Fibroblast of skin of left quadriceps (primary cell): ENCODE measurements at regions not wholly inside any gene's neighbourhood (a gene's known extent, or its start where the extent isn't known, plus 50 kb on each side); places are given as distances from the start of the nearest gene placed in this dataset.

Experiments
- DNase-seq, 2 experiments: peaks; one replicate each; pipeline ENCODE4 v3.0.0-alpha.2; 2013; ENCODE audit warnings: low read depth in 2 of 2

- no peak for DNase-seq
These were observed 197.1 kb upstream of the IGF1R start for GRCh38 chr15:98451236-98451635.

DNA sequence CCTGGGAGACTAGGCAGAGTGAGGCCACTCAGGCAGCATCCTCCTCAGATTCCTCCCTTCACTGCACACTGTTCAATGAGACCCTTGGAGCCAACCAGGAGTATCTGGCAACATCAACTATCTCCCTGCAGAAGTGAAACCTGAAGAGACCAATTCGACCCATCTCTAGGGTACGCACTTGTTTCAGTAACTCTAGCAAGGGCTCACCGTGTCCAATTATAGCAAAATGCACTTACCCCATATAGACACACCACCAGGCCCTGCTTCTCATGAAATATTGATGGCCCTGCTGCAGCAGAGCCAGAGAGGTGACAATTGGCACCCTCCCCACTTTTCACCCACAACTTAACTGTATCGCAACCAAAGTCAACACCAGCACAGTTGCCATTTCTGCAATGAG, 196.1 kb upstream of the IGF1R start:
- DNase-seq: no peak

DNA sequence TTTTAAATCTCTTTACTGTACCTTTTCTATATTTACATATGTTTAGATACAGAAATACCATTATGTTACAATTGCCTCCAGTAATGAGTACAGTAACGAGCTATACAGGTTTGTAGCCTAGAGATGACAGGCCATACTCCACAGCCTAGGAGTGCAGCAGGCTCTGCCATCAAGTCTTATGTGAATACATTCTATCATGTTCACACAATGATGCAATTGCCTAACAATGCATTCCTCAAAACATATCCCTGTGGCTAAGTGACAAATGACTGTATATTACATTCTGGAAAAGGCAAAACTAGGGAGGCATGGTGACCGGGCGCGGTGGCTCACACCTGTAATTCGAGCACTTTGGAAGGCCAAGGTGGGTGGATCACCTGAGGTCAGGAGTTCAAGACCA, 192.4 kb upstream of the IGF1R start:
- no peak for DNase-seq

DNA sequence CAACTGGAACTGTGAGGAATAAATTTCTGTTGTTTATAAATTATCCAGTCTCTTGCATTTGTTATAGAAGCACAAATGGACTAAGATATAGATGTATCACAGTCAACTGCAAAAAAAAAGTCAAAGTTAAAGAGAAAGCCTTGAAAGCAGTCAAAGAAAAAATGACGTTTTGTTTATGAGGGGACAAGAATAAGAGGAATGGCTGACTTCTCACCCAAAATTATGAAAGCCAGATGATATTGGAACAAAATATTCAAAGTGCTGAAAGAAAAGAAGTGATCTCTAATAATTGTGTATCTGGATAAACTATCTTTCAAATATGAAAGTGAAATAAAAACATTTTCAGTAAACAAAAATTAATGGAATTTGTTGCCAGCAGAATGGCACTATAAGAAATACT, 171.8 kb upstream of the IGF1R start:
- no peak for DNase-seq

- no peak for DNase-seq
These were observed 167.5 kb upstream of the IGF1R start for GRCh38 chr15:98480844-98481243.

DNA sequence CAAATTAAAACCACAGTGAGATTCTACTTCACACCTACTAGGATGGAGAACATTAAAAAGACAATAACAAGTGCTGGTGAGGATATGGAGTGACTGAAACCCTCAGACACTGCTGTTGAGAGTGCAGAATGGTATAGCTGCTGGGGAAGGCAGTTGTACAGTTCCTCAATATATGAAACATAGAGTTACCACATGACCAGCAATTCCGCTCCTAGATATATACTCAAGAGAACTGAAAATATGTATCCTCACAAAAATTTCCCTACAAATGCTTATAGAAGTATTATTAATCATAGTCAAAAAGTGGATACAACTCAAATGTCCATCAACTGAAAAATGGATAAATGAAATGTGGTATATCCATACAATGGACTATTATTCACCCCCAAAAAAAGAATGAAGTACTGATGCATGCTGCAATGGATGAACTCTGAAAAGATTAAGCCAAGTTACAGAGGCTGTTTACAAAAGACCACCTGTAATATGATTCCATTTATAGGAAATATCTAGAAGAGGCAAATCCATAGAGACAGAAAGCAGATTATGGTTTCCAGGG, 164.7 kb upstream of the IGF1R start:
- DNase-seq: no peak

GRCh38 chr15:98484914-98485313, 163.4 kb upstream of the IGF1R start:
- DNase-seq: no peak

- no peak for DNase-seq
These were observed 162.9 kb upstream of the IGF1R start for GRCh38 chr15:98485451-98485850.

GRCh38 chr15:98493966-98494511, 154.3 kb upstream of the IGF1R start:
- DNase-seq: no peak

- no peak for DNase-seq
These were observed 147.1 kb upstream of the IGF1R start for GRCh38 chr15:98501192-98501591.

DNA sequence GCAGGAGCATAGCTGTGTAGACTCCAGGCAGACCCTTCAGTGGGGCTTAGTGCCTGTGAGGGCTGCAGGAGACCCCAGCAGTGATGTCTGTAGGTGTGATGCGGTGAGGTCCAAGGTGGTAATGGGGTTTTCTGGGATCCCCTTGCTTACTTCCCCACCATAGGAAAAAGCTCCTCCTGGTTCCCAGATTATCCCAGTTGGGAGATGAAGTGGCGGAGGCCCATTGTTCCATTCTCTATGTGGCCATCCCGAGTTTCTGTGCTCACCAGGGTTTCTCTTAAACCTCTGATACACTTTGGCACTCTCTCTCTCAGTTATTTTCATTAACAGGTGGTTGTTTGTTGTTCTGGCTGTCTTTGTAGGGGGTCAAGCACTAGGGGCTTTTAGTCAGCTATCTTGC, 146.7 kb upstream of the IGF1R start:
- no peak for DNase-seq

DNA sequence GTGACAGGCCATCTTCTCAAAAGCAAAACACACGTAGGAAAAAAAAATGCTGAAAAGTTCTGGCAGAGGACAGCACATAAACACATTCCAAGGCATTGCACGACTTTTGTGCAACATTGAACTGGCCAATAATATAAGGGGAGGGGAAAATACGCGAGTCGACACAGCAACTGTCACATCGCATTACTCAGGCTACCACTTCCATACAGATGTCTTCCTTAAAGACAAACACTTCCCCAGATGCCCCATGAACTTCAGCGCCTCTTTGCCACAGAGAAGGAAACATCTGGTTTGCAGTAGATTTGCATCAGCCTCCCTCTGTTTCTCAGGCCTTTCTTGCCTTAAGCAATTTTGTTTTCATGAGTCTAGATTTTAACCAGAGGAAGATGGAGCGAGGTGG, 144.4 kb upstream of the IGF1R start:
- DNase-seq: peak; percentile 69 to 72

DNA sequence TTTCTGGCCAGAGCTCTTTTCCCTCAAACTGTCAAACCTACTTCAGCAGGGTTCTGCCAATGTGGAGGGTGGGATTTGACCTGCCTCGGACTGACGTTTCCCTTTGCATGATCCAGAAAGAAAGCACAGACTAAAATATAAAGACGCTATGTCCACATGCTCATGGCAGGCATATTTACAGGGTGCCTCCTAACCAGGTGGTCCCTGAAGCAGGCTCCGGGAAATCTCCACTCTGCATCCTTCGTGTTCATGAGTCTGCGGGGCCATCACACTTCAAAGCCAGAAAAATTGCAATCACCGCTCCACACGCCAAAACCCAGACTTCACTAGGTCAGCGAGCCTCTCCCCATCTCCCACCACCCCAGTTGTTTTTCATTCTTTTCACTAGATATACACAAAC, 143.3 kb upstream of the IGF1R start:
- DNase-seq: no peak

DNA sequence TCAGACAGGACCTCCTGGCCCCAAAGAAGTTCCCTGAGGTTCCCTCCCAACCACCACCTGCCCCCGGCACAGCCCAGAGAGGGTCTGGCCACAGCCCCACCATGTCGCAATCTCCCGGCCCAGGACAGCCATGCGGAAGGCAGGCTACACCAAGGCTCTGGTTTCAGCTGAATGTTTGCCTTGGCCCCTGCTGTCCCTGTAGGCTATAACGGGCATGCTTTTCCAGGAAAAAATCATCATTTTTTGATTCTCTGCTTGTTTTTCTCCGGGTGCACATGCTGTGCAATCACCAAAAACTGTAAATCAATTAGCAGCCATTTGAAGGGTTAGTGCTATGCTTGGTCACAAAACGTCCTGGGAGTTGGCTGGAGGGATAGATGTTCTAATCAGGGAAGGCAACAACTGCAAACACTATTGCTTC, 142.7 kb upstream of the IGF1R start:
- DNase-seq: no peak

GRCh38 chr15:98506172-98506571, 142.2 kb upstream of the IGF1R start:
- no peak for DNase-seq

- DNase-seq: no peak
These were observed 141.6 kb upstream of the IGF1R start for GRCh38 chr15:98506711-98507110.

- DNase-seq: no peak
These were observed 134.8 kb upstream of the IGF1R start for GRCh38 chr15:98513428-98513986.

GRCh38 chr15:98514034-98514622, 134.2 kb upstream of the IGF1R start:
- no peak for DNase-seq

DNA sequence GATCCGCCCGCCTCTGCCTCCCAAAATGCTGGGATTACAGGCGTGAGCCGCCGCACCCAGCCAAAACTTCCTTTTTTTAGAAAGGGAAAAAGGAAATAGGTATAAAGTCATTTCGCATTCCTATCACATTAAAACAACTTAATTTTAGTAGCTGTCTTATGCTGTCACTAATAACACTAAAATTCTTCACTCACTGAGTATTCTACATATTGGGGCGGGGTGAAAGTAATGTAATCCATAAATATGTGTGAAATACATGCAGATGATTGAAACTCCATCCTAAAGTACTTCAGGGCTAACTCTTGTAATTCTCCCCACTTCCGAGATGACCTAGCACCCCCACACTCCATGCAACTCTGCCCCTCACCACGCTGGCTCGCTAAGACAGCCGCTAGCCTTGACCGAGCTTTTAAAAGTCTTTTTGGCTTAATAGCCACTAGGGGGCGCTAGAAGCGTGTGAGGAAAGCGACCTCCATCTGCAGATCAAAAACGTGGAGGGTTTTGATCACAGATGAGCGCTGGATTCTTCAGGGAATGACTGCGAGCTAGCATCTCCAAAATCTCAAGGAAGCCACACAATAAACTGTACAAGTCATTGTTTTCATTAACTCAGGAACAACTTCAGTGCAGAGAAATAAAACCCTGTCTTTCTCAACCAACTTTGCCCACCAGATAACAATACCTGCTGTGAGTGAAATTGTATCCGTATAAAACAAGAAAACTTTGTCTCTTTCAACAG, 129.3 kb upstream of the IGF1R start:
- peak; percentile 55 to 61 for DNase-seq

- DNase-seq: no peak
These were observed 128.4 kb upstream of the IGF1R start for GRCh38 chr15:98519767-98520550.

DNA sequence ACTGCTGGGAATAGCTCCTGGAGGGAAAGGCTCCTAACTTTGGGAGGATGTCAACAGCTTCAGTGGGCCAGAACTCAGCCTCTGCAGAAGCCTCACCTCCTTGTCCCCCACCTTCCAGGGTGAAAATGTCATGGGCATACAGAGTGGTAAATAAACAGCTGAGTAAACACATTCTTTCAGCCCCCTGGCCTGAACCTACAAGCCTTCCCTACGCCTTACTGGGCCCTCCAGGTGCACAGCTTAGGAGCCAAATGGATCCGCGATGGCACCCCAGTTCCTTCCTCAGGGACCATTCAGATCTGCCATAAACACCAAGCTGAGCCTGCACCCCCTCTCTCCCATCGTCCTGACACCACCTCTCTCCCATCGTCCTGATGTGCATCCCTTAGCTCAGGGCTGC, 126.2 kb upstream of the IGF1R start:
- no peak for DNase-seq
